Hepatocyte (in vitro differentiated cells): ENCODE measurements at regions not wholly inside any gene's neighbourhood (a gene's known extent, or its start where the extent isn't known, plus 50 kb on each side); places are given as distances from the start of the nearest gene placed in this dataset.

ENCODE experiments used
- EZH2 ChIP-seq: fragments of 200-600 bp; sonication (generic); IDR thresholded peaks from 2 replicates; pipeline ENCODE4 v1.6.1; 2016; ENCODE audit warnings: antibody characterized with exemption, mild to moderate bottlenecking, borderline replicate concordance
- EZH2phosphoT487 ChIP-seq: fragments of 200-600 bp; sonication (generic); IDR thresholded peaks from one replicate; pipeline ENCODE4 v1.6.1; 2018; ENCODE audit warnings: antibody characterized with exemption, mild to moderate bottlenecking, low read depth, moderate library complexity; ENCODE audit not compliant: unreplicated experiment, severe bottlenecking
- TF ChIP-seq, protein P1 (sequence below): fragments of 200-600 bp; sonication (generic); IDR thresholded peaks from 2 replicates; pipeline ENCODE4 v1.5.1; 2016; ENCODE audit warnings: antibody characterized with exemption, mild to moderate bottlenecking; ENCODE audit not compliant: poor library complexity

DNA sequence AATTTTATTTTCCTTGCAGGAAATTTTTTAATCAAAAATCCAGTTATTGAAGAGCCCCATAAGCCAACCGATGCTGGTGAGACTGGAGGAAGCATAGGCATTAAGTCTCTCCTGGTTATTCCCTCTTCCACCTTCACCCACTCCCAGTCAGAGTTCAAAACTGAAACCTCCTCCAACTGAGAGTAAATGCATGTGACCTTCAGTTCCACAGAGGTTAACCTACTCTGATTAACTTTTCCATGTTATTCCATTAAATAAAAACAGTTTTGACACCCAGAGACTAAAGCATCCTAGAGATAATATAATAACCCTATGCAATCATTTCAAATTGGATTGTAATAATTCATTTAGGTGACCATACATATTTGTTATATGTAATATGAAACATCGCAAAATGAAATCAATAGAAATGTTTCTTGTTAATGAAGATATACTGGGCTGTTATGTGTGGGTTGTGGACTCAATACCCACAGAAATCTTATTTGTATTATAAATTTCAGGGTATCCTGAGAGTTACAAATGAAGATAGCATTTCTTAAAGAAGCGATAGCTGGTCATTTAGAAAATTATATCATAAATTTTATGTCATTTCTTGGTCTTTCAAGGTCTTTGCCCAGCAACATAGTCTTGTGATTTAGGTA is 376.5 kb downstream of the SETD4 start:
- TF ChIP-seq, protein P1, sequence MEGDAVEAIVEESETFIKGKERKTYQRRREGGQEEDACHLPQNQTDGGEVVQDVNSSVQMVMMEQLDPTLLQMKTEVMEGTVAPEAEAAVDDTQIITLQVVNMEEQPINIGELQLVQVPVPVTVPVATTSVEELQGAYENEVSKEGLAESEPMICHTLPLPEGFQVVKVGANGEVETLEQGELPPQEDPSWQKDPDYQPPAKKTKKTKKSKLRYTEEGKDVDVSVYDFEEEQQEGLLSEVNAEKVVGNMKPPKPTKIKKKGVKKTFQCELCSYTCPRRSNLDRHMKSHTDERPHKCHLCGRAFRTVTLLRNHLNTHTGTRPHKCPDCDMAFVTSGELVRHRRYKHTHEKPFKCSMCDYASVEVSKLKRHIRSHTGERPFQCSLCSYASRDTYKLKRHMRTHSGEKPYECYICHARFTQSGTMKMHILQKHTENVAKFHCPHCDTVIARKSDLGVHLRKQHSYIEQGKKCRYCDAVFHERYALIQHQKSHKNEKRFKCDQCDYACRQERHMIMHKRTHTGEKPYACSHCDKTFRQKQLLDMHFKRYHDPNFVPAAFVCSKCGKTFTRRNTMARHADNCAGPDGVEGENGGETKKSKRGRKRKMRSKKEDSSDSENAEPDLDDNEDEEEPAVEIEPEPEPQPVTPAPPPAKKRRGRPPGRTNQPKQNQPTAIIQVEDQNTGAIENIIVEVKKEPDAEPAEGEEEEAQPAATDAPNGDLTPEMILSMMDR = no peak
- TF ChIP-seq EZH2phosphoT487 (no peak), EZH2 (no peak)
